ENCODE measurements at regions not wholly inside any gene's neighbourhood (a gene's known extent, or its start where the extent isn't known, plus 50 kb on each side); places are given as distances from the start of the nearest gene placed in this dataset.

GRCh38 chr16:65279576-65279975, 157.7 kb upstream of the CDH11 start:
- ATAC-seq: no peak
- POLR2A ChIA-PET: no interaction called here
- TF ChIP-seq ZNF396 (CRISPR knock-in tag; IDR thresholded peaks at IDR 0.05; ENCODE audit: borderline replicate concordance) (no peak), PREB (CRISPR knock-in tag; IDR thresholded peaks at IDR 0.05; ENCODE audit: borderline replicate concordance) (no peak), HMGA2 (CRISPR knock-in tag; IDR thresholded peaks at IDR 0.05) (no peak)
- H3K4me1 Mint-ChIP-seq: peaks cover 67% of the 10 kb centered on the region
- CTCF ChIA-PET: no interaction called here
- H3K27ac Mint-ChIP-seq: peak overlapping the region; percentile 69; the same call in 1 of the 2 replicates
- DNase-seq (ENCODE audit: low spot score): no peak
- peaks cover 3% of the 10 kb centered on the region; the same call in 1 of the 2 replicates for H3K27me3 Mint-ChIP-seq (ENCODE audit: low read depth)
- H3K9me3 Mint-ChIP-seq: no peaks in the 10 kb centered on the region
- H3K36me3 Mint-ChIP-seq: no peaks in the 10 kb centered on the region
- H3K4me3 Mint-ChIP-seq: no peak overlapping the region

- DNase-seq (ENCODE audit: low spot score) (no peak), ATAC-seq (no peak)
- POLR2A ChIA-PET: no interaction called here
- Mint-ChIP-seq H3K9me3 (0 out of 2 replicates have a peak, but pooled peaks cover 1% of the 10 kb centered on the region), H3K36me3 (no peaks in the 10 kb centered on the region), H3K4me1 (peaks cover 60% of the 10 kb centered on the region), H3K27me3 (ENCODE audit: low read depth) (peaks cover 3% of the 10 kb centered on the region; the same call in 1 of the 2 replicates), H3K4me3 (no peak overlapping the region), H3K27ac (no peak overlapping the region)
- CTCF ChIA-PET: no interaction called here
- TF ChIP-seq CREM (CRISPR knock-in tag; IDR thresholded peaks at IDR 0.05) (no peak), ZNF423 (CRISPR knock-in tag; IDR thresholded peaks at IDR 0.05) (no peak), FOXP1 (CRISPR knock-in tag; IDR thresholded peaks at IDR 0.05; ENCODE audit: borderline replicate concordance) (no peak), TEAD4 (CRISPR knock-in tag; IDR thresholded peaks at IDR 0.05) (no peak), GTF2I (CRISPR knock-in tag; conservative IDR thresholded peaks at IDR 0.05) (no peak), ZNF219 (CRISPR knock-in tag; IDR thresholded peaks at IDR 0.05; ENCODE audit: borderline replicate concordance) (no peak), KAT7 (CRISPR knock-in tag; IDR thresholded peaks at IDR 0.05; ENCODE audit: borderline replicate concordance) (no peak), ZNF317 (CRISPR knock-in tag; IDR thresholded peaks at IDR 0.05; ENCODE audit: borderline replicate concordance, low read depth) (no peak)
These were observed 157.0 kb upstream of the CDH11 start for GRCh38 chr16:65278874-65279273.

- Mint-ChIP-seq H3K9me3 (0 out of 2 replicates have a peak, but pooled peaks cover 6% of the 10 kb centered on the region), H3K27ac (no peak overlapping the region), H3K36me3 (no peaks in the 10 kb centered on the region), H3K27me3 (ENCODE audit: low read depth) (peaks cover 3% of the 10 kb centered on the region; the same call in 1 of the 2 replicates), H3K4me3 (no peak overlapping the region), H3K4me1 (peaks cover 23% of the 10 kb centered on the region)
- ChIA-PET CTCF (no interaction called here), POLR2A (no interaction called here)
- ATAC-seq: no peak
- DNase-seq (ENCODE audit: low spot score): no peak
- TF ChIP-seq FOXK1 (CRISPR knock-in tag; IDR thresholded peaks at IDR 0.05) (no peak), PRRX2 (CRISPR knock-in tag; IDR thresholded peaks at IDR 0.05) (no peak), NR3C1 (CRISPR knock-in tag; conservative IDR thresholded peaks at IDR 0.05; ENCODE audit: low read depth) (no peak), ATF2 (CRISPR knock-in tag; IDR thresholded peaks at IDR 0.05; ENCODE audit: borderline replicate concordance, low read depth) (no peak), FOXJ3 (CRISPR knock-in tag; IDR thresholded peaks at IDR 0.05; ENCODE audit: borderline replicate concordance) (no peak), USF1 (CRISPR knock-in tag; IDR thresholded peaks at IDR 0.05) (no peak), ATF6 (CRISPR knock-in tag; IDR thresholded peaks at IDR 0.05) (no peak), ZNF121 (CRISPR knock-in tag; IDR thresholded peaks at IDR 0.05) (no peak), SP1 (CRISPR knock-in tag; conservative IDR thresholded peaks at IDR 0.05) (no peak), E2F1 (CRISPR knock-in tag; IDR thresholded peaks at IDR 0.05) (no peak), ATF1 (CRISPR knock-in tag; IDR thresholded peaks at IDR 0.05) (no peak)
- TF ChIP-seq, protein P1, sequence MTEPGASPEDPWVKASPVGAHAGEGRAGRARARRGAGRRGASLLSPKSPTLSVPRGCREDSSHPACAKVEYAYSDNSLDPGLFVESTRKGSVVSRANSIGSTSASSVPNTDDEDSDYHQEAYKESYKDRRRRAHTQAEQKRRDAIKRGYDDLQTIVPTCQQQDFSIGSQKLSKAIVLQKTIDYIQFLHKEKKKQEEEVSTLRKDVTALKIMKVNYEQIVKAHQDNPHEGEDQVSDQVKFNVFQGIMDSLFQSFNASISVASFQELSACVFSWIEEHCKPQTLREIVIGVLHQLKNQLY (CRISPR knock-in tag; IDR thresholded peaks at IDR 0.05): no peak
- TF ChIP-seq, protein P2, sequence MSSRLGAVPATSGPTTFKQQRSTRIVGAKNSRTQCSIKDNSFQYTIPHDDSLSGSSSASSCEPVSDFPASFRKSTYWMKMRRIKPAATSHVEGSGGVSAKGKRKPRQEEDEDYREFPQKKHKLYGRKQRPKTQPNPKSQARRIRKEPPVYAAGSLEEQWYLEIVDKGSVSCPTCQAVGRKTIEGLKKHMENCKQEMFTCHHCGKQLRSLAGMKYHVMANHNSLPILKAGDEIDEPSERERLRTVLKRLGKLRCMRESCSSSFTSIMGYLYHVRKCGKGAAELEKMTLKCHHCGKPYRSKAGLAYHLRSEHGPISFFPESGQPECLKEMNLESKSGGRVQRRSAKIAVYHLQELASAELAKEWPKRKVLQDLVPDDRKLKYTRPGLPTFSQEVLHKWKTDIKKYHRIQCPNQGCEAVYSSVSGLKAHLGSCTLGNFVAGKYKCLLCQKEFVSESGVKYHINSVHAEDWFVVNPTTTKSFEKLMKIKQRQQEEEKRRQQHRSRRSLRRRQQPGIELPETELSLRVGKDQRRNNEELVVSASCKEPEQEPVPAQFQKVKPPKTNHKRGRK (CRISPR knock-in tag; IDR thresholded peaks at IDR 0.05; ENCODE audit: borderline replicate concordance): no peak
These were observed 152.7 kb upstream of the CDH11 start for GRCh38 chr16:65274566-65274965.

Data from WTC11 (cell line).